ENCODE measurements at regions not wholly inside any gene's neighbourhood (a gene's known extent, or its start where the extent isn't known, plus 50 kb on each side); places are given as distances from the start of the nearest gene placed in this dataset.

- H3K4me3 ChIP-seq (ENCODE audit: low read depth, low read length): no peak overlapping the region
- no peak for DNase-seq (ENCODE audit: low read depth)
- no peak for TF ChIP-seq CTCF (conservative IDR thresholded peaks at IDR 0.05; ENCODE audit: low read depth, low read length)
Measured at GRCh38 chr3:18902081-18902793, 246.1 kb upstream of the KCNH8 start.

DNA sequence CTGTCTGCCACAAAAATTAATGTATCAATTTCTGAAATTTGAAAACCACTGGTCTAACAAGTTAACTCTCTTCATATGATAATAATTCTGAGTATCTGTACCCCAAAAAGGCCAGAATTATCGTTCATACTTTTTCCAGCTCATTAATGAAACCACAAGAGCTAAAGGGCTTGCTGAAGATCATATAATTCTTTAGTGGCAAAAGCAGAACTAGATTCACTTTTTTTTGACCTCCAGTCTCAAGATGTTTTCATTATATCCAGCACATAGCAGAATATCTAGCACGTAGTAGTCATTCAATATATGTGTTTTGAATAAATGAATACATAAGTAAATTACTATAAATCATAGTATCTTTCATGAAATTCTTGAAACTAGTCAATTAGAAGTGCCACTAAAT is 246.7 kb upstream of the KCNH8 start:
- H3K4me3 ChIP-seq (ENCODE audit: low read depth, low read length): no peak overlapping the region
- no peak for TF ChIP-seq CTCF (conservative IDR thresholded peaks at IDR 0.05; ENCODE audit: low read depth, low read length)
- no peak for DNase-seq (ENCODE audit: low read depth)

GRCh38 chr3:18900994-18901393 is 247.3 kb upstream of the KCNH8 start:
- no peak for TF ChIP-seq CTCF (conservative IDR thresholded peaks at IDR 0.05; ENCODE audit: low read depth, low read length)
- H3K4me3 ChIP-seq (ENCODE audit: low read depth, low read length): no peak overlapping the region
- no peak for DNase-seq (ENCODE audit: low read depth)

DNA sequence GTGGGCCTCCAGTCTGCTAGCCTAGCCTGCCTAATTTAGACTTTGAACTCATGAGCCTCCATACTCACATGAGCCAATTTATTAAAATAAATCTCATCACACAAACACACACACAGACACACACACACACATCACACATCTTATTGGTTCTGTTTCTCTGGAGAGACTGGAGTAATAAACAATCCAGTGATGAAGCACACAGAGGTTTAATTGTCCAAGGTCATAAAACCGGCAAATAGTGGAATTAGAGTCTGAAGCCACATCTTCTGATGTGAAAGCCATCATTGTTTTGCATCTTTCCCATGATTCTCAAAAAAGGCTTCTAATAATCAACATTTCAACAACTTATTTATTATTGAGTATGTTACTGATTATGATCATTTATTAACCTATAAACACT is 249.4 kb upstream of the KCNH8 start:
- H3K4me3 ChIP-seq (ENCODE audit: low read depth, low read length): no peak overlapping the region
- no peak for DNase-seq (ENCODE audit: low read depth)
- TF ChIP-seq CTCF (conservative IDR thresholded peaks at IDR 0.05; ENCODE audit: low read depth, low read length): no peak

DNA sequence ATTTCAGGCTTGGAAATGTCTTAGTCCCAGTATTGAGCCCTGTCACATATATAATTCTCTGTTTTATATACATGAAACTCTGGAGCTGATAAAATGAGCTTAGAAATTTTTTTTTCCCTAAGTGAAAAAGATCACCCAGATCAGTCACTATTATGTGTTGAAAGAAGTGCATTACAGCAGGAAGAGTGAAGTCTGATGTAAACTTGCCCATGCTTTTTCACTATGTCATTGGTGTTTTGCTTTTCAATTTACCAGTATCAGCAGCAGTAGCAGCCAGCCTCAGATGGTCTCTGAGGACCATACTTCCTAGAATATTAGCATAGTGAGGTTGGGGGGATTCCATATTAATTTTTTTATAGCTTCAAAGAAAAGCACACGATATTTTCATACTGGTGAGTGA is 255.6 kb upstream of the KCNH8 start:
- TF ChIP-seq CTCF (conservative IDR thresholded peaks at IDR 0.05; ENCODE audit: low read depth, low read length): no peak
- no peak for DNase-seq (ENCODE audit: low read depth)
- no peak overlapping the region for H3K4me3 ChIP-seq (ENCODE audit: low read depth, low read length)

GRCh38 chr3:18892047-18892446 is 256.3 kb upstream of the KCNH8 start:
- DNase-seq (ENCODE audit: low read depth): no peak
- TF ChIP-seq CTCF (conservative IDR thresholded peaks at IDR 0.05; ENCODE audit: low read depth, low read length): no peak
- no peak overlapping the region for H3K4me3 ChIP-seq (ENCODE audit: low read depth, low read length)

DNA sequence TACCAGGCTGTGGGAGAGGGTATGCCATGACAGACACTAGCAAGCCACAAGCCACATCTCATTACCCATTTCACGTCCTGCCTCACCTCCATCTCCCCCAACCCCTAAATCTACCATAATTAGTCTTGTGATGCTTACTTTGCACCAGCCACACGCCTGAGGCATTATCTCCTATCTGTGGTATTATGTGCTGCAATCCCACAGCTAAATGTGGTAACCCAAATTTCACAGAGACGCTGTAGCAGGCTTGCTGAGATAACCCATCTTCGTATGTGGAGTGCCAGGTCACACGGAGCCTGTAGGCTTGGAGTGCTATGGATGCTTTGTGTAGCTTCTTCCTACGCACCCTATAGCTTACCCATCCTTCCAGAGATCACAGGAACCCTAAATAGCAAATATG is 256.7 kb upstream of the KCNH8 start:
- DNase-seq (ENCODE audit: low read depth): no peak
- H3K4me3 ChIP-seq (ENCODE audit: low read depth, low read length): no peak overlapping the region
- TF ChIP-seq CTCF (conservative IDR thresholded peaks at IDR 0.05; ENCODE audit: low read depth, low read length): no peak

All from choroid plexus epithelial cell (primary cell).